ENCODE measurements at regions not wholly inside any gene's neighbourhood (a gene's known extent, or its start where the extent isn't known, plus 50 kb on each side); places are given as distances from the start of the nearest gene placed in this dataset.
"Not testable (repeated sequence)": the region's sequence is repeated elsewhere in the genome, so short reads cannot be mapped to it uniquely, and the experiment has no call there.

DNA sequence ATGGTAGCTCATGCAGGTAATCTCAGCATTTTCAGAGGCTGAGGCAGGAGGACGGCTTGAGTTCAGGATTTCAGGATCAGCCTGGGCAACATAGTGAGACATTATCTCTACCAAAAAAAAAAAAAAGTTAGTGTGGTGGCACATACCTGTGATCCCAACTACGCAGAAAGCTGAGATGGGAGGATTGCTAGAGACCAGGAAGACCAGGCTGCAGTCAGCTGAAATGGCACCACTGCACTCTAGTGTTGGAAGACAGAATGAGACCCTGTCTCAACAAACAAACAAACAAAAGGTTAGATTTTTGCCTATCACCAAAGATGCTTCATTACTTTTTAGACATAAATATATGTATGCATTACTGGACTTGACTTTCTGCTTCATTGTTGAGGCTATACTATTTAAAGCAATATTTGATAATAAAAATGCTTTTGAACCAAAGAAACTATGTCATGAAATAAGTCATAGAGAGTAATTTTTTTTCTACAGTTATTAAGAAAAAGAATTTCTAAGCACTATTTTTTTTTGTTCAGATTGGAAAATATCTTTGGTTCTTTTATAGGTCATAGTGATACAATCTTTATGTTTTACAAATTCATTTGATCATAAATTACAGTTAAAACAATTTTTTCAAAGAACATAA, 1180.1 kb upstream of the ATXN8OS start:
- peak; percentile 12 to 46 for DNase-seq

DNA sequence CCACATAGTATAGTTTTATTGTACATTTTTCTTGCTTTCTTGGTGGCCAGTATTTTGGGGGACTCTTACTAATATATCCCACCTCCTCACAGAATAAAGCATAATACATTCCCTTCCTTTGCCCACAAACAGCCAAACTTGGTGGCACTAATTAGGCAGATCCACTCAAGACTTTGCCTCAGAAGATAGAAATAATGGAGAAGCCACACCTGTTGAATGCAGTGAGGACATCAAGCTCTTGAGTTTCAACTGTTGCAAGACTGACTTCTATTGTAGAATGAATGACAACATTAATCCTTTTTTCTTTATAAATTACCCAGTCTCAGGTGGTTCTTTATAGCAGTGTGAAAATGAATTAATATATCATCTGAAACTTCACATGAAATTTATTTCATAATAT, 1183.6 kb upstream of the ATXN8OS start:
- DNase-seq, result no peak

DNA sequence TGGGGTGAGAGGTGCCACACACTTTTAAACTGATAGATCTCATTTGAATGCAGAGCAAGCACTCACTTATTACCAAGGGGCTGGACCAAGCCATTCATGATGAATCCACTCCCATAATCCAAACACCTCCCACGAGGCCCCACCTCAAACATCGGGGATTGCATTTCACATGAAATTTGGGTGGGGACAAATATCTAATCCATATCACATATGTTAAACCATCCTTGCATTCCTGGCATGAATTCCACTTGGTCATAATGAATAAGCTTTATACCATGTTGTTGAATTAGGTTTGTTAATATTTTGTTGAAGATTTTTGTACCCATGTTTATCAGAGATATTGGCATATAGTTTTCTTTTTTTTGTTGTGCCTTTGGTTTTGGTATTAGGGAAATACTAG, 1198.7 kb upstream of the ATXN8OS start:
- no peak for DNase-seq

DNA sequence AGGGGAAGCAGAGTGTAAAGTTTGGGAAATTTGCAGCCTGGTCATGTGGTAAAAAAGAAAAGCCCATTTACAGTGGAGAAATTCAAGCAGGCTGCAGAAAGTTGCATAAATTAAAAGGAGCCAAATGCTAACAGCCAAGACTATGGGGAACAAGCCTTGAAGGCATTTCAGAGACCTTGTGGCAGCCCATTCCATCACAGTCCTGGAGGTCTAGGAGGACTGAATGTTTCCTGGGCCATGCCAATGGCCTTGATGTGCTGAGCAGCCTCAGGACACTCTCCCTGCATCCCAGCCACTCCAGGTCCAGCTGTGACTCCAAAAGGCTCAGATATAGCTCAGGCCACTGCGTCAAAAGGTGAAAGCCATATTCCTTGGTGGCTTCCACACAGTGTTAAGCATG, 1202.4 kb upstream of the ATXN8OS start:
- no peak for DNase-seq

DNA sequence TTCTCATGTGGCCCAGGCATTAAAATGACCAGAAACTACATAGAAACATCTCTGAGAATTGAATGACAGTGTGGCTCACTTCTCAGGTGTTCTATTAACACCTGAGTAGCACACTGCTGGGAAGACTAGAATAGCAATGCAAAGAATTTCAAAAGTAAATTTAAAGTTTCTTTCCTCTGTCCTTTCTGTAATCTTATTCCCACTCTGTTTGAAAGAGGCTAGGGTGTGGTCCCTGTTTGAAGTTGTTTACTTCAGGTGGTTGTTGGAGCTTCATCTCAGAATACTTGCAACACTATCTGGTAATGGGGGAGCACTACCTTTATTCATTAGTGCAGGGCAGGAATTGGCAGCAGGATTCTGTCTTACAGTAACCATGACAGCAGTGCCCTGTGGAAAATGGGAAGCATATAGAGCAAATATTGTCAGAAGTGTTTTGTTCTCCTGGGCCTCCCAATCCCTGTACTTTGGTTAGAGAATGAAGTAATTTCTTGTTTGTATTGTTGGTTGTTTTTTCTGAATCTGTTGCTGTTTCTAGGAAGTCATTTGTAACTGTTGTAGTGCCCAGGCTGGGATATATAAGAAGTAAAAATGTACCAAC, 1210.2 kb upstream of the ATXN8OS start:
- no peak for DNase-seq

DNA sequence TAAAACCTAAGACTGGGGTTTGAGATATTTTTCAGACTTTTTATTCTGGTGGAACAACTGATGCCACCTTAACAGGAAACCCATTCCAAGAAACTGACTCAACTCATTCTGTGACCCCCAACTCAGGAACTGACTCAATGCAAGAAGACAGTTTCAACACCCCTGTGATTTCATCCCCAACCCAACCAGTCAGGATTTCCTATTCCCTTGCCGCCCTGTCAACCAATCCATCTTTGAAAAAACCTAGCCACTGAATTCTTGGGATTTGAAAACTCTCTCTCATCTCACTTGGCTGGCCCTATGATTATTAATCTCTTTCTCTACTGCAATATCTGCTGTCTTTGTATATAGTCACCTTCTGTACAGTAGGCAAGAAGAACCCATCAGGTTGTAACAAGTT, 1211.9 kb upstream of the ATXN8OS start:
- no peak for DNase-seq

DNA sequence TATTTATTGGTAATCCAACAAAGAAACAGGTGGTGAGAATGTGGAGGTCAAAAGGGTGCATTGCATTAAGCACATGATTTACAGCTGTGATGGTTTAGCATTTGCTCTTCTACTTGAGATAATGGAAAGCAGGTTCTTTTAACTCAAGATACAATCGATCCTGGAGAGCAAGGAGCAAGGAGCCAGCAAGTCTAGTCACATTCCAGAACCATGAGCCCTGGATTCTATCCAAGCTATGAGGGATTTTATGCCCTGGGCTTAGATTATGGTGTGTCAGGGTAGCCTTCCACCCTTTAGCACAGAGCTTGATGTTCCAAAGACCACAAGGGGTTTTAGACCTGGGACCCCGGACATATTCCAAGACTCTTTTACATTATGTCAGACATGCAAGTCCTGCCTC, 1213.9 kb upstream of the ATXN8OS start:
- DNase-seq, result not testable (repeated sequence)

DNA sequence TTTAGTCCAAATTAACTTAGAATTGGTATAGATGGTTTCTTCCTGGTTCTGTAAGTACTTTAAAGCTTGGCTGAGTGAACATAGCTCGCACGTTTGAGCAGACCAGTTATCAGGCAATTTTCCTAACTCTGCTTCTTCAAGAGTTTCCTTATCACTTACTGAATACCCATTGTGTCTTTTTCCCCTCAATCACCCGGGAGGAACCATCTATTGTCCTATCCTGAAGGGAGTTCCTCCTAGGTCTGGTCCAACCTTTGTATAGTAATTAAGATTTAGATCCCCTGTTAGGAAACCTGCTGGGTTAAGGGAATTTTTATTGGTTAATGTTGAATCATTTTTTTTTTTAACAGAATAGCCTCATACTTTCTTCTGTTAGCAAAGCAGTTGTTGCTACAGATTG, 1215.0 kb upstream of the ATXN8OS start:
- not testable (repeated sequence) for DNase-seq

DNA sequence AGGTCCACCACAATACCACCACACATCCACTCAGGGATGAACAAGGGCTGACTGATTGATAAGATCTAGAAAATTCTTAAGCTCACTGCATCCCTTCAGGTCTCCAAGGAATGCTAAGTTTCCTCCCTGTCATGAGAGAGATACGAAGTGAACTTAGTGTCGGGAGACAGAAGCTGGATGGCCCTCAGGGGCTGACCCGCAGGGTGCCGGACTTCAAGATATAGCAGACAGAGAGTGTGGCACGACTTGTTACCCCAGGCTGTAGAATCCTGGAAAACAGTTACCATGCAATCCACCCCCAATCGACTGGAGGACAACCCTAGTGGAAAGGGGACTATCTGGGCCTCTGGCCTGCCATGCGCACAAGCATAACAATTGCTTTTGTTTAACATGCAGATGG, 1217.5 kb upstream of the ATXN8OS start:
- not testable (repeated sequence) for DNase-seq

DNA sequence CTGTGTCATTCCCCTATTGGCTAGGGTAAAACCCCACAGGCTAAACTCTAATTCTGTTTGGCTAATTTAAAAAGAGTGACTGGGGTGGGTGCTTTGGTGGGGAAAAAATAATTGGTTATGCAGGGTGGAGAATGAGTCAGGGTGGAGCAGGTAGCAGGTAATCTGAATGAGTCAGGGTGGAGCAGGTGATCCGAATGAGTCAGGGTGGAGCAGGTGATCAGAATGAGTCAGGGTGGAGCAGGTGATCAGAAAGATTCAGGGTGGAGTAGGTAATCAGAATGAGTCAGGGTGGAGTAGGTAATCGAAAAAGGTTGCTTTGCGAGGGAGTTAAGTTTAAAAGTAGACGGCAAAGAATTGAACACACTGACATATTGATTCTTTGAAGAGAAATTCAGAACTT, 1218.8 kb upstream of the ATXN8OS start:
- no peak for DNase-seq

DNA sequence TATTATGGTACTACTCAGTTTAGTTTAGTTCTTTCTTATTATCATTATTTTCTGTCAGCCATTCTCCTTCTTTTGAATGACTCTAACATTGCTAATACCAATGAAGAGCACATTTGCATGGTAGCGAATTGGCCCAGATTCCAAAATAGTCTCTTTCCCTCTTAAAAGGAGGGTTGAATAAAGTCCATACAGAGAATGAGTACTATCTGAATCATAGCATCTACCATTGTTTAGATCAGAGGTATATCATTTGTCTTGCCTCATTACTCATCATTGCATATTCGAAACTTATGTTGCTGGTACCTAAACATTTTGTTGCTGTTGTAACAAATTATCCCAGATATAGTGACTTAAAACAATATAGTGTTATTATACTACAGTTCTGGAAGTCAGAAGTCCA, 1235.3 kb upstream of the ATXN8OS start:
- DNase-seq, result no peak

DNA sequence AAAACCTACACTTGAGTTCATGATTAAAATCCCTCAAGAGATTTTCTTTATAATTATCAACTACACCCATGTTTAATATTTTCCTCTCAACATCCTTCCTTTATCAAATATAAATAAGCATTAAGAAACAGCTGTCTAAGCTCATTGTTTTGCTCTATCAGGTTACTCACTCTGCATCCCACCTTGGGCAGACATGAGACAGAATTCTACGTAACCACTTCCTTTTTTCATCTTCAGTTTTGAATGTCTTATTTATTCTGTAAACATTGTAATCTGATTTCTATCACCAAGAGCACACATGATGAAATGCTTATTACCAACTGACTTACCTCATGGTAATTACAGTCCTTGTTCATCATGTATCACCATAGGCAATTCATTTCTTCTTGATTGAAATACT, 1256.6 kb upstream of the ATXN8OS start:
- DNase-seq, result no peak

DNA sequence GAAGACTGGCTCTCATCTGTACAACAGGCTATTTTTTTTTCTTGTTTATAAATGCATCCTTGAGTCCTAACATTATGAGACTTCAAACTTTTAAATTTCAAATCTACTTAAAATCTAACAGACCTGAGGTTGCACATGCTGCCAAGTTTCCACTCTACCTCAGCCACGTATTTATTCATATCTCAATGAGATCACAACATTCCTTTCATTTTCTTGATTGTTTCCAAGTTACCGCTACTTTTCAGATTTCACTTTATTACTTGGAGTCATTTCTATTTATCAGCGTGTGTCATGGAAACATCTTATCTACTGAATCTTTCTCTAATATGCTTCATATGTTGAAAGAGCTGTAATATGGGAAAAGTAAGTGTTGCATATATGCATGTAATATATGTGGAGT, 1257.5 kb upstream of the ATXN8OS start:
- no peak for DNase-seq

DNA sequence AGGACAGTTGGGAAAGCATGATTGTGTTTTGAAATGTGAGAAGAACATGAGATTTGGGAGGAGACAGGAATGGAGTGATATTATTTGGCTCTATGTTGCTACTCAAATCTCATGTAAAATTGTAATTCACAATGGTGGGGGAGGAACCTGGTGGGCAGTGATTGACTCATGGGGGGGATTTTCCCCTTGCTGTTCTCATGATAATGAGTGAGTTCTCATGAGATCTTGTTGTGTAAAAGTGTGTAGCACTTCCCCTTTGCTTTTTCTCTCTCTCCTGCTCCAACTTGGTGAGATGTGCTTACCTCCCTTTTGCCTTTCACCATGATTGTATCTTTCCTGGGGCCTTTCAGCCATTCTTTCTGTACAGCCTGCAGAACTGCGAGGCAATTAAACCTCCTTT, 1261.0 kb upstream of the ATXN8OS start:
- no peak for DNase-seq

DNA sequence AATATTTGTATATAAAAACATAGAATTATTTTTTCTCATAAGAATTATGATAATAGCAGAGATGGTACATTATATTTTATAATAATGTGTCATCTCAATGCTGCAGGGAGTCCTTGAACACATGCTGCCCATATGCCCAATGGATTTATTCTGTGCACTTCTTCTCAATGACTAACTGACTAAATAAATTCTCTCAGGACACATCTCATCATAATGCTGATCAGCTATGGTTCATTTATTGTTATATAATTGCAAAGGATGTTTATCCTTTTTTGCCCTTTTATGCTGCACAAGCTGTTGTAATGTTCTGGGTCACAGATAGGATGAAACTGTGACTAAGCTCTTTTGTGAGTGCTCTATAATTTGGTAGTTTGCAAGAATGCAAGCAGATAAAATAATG, 1273.3 kb upstream of the ATXN8OS start:
- no peak for DNase-seq

DNA sequence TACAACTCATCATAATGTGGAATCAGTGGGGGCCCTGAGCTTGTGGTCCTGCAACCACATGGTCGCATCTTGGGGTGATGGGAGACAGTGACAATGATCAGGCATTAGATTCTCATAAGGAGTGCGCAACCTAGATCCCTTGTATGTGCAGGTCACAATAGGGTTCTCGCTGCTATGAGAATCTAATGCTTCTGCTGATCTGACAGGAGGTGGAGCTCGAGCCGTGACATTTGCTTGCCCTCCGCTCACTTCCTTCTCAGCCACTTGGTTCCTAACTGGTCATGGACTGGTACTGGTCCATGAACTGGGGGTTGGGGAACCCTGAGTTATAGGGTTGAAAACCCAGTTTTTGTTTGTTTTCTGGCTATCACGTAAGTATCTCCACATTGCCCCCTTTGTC, 1290.9 kb upstream of the ATXN8OS start:
- DNase-seq, result no peak

DNA sequence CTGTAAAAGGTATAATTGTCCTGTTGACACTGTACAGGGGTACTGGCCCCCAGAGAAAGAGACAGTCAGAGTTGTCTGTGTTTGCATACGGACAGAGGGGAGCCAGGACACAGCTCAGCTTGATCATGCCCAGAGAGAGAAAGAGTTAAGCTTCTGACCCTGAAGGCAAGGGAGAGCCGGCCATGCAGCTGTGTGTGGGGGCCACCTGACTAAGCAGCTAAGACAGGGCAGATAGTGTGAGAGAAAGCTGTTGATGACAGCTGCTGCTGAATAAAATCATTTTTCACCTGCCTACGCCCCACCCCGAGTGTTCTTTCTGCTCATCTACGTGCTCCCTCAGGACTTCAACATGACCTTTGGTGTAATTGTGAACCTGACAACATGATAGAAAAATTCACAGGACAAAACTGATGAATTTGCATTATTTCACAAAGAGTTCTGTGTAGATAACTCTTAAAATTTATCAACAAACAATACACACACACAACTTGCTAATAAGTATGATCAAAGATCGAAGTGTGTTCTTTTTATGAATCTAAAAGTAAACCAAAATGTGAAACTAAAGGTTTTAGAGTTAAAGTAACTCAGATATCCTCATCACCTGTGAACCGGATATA, 1294.3 kb upstream of the ATXN8OS start:
- DNase-seq, result no peak

DNA sequence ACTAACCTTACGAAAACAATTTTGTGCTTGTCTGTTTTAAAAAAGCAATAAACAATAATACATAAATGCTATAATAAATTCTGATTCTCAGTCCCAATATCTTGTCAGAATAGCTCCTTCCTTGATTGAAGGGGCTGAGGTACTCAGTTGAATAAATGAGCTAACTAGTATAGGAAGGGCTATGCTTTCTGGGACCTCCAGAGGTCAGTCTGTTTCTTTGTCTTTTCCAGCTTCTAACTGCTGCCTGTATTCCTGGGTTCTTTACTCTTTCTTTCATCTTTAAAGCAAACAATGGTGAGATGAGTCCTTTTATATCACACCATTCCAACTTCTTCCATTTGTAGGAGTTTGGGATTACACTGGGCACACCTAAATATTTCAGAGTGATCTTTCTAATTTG, 1297.0 kb upstream of the ATXN8OS start:
- no peak for DNase-seq

DNA sequence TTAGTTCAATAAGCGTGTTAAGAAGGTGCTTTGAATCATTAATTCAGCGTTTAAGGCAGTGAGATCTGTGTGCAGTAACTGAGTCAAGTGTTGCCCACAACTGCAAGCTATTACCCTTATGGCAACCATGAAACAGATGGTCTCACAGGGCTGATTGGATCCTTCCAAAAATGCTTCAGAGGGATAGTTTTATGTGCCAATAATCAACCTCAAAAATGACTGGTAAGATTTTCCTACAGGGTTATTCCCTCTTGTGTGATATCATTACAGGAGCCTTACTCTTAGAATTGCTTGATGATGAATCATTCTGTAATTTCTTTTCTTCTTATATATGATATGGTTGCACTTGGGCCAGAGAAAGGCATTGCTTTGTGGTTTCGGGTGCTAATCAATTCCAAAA, 1299.2 kb upstream of the ATXN8OS start:
- DNase-seq, result no peak

DNA sequence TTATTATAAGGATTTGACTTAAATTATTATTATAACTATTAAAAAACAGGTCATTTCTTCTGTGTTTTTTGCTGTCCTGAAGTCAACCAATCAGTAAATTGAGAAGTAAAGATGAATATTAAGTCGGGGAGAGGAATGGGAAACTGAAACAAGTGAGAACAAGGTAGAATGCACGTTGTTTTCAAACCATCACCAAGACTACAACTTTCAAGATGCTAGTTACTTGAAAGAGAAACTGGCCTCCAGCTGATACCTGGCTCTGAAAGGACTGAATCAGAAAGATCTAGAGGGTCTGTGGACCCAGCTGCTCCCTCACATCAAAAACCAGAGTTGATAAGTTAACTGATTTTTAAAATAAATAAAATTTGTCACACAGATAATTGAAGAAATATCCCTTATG, 1301.5 kb upstream of the ATXN8OS start:
- DNase-seq, result no peak

DNA sequence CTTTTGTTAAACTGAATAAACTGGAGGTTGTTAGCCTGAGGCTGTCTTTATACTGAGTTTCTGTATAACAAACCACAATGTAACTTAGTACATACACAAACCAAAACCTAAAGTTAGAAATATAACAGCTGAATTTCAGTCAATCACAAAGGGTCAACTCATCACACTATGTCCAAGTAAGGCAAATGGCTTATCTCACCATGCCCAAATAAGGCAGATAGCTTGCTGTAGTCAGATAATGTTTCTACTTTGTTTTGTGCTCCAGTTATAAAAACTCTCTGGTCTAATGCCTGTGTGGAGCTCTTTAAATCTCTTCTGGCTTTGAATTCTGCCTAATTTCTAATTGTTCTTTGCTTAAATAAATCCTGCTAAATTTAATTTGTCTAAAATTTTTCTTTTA, 1323.4 kb upstream of the ATXN8OS start:
- DNase-seq, result no peak

DNA sequence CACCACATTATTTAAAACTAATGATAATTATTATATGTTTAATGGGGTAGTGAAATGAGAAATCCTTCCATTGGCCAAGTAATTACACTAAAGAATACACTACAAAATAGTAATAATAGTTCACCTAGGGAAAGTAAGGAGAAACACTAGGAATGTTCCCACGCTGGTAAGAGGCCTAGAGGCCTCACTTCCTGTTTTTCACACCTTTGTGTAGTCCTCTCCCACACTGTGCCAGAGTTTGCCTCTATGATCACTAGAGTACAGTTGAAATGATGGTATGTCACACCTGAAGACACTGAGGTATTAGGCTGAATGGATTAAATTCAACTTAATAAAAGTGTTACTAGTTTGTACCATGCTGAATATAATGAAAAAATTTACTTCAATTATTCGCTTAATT, 1348.0 kb upstream of the ATXN8OS start:
- no peak for DNase-seq

DNA sequence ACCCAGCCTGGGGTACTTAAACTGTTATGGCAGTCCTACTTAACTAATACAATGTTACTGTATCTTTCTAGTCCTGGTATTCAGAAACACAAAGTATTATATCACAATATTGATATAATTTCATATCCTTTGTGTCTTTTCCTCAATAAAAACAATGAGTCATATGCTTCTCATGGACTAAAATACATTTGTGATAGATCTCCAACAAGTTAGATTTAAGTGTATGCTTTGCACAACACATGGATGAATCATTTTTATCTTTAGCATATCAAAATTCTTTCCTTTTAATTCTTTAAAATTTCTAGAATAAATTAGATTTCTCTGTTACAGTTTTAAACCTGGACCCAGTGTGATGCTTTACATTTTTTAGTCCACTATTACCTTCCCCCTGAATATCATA, 1357.8 kb upstream of the ATXN8OS start:
- DNase-seq, result no peak

DNA sequence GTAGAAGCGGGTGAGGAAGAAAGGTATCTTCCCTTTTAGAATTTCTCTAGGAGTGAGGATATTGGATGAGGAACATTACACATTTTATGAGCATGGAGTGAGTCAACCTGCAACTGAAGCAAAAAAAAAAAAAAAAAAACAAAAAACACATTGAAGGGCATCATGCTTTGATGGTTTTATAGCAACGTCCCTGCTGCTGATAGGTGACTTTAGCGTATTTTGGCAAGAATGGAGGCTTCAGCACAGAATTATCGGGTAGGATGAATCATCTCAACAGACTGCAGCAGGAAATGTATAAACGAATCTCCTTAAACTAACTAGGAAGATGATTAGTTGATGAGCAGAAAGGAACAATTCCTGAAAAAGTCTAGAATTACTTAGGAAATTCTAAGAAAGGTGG, 1359.6 kb upstream of the ATXN8OS start:
- no peak for DNase-seq

DNA sequence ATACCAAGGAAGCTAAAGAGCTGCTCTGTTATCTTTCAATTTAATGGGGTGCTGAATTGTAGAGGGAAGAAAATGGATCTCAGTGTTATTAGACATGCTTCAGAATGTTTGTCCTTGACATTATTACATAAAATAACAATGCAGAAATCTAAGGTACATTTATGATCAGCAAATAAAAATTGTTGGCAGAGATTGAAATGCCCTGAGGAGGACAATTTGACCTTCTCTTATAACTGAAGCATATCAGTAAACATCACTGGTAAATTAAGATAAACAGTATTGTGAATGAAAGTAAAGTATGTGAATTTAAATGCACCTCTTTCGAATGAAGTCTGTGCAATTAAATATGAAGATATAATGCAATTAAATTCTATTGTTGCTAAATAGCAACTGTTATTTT, 1362.1 kb upstream of the ATXN8OS start:
- peak in 1 of 2 experiments; percentile 32 for DNase-seq
